ENCODE measurements at regions not wholly inside any gene's neighbourhood (a gene's known extent, or its start where the extent isn't known, plus 50 kb on each side); places are given as distances from the start of the nearest gene placed in this dataset.

DNA sequence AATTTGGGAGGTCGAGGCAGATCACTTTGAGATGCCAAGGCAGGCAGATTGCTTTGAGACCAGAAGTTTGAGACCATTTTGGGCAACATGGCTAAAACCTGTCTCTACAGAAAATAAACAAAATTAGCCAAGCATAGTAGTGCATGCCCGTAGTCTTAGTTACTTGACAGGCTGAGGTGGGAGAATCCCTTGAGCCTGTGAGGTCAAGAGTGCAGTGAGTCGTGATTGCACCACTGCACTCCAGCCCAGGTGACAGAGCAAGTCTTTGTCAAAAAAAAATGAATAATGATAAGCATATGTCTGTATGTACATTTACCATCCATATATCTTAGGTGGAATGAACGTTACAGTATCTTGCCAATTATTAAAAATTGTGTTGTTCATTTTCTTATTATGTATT lies 2447.7 kb downstream of the PCDH9 start:
- ATAC-seq = no peak
- DNase-seq = no peak
- H3K36me3 ChIP-seq (replicated peaks in 1 of 2; ENCODE audit: insufficient read depth in 1 of 2, low read depth in 2 of 2) = no peaks in the 10 kb centered on the region
- intact Hi-C loops (cut with DNase I) = no loop called here
- WGBS, 2 donors = 47 to 49% methylated on average over 4 of the region's 4 CpGs
- H3K9me3 ChIP-seq = no peaks in the 10 kb centered on the region
- no peaks in the 10 kb centered on the region for H3K27me3 ChIP-seq
- no peaks in the 10 kb centered on the region for H3K4me1 ChIP-seq
- TF ChIP-seq, protein P1, sequence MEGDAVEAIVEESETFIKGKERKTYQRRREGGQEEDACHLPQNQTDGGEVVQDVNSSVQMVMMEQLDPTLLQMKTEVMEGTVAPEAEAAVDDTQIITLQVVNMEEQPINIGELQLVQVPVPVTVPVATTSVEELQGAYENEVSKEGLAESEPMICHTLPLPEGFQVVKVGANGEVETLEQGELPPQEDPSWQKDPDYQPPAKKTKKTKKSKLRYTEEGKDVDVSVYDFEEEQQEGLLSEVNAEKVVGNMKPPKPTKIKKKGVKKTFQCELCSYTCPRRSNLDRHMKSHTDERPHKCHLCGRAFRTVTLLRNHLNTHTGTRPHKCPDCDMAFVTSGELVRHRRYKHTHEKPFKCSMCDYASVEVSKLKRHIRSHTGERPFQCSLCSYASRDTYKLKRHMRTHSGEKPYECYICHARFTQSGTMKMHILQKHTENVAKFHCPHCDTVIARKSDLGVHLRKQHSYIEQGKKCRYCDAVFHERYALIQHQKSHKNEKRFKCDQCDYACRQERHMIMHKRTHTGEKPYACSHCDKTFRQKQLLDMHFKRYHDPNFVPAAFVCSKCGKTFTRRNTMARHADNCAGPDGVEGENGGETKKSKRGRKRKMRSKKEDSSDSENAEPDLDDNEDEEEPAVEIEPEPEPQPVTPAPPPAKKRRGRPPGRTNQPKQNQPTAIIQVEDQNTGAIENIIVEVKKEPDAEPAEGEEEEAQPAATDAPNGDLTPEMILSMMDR (IDR thresholded peaks at IDR 0.05) = no peak
- no peak for TF ChIP-seq POLR2A (IDR thresholded peaks at IDR 0.05)
- no peak overlapping the region for H3K4me3 ChIP-seq
- no peak overlapping the region for H3K27ac ChIP-seq

DNA sequence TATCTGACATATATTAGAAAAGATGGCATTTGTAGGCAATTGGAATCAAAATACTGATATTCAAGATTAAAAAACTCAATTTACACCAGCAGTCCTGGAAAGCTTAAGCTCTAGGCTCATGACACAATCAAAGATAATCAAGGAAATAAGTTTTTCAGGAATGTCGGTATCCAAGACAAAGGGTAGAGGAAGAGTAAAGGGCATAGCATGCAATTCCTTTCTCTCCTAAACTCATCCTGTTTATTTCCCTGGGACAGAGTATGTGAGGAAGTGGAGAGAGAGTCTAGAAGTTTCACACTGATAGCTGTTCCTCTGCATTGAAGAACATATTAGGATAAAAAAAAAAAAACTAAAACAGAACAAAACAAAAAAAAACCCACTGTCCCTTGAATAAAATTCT lies 2452.1 kb downstream of the PCDH9 start:
- no peak for ATAC-seq
- TF ChIP-seq POLR2A (IDR thresholded peaks at IDR 0.05) = no peak
- TF ChIP-seq, protein P1 (IDR thresholded peaks at IDR 0.05) = no peak
- Histone ChIP-seq H3K4me3 (no peak overlapping the region), H3K4me1 (no peaks in the 10 kb centered on the region), H3K36me3 (replicated peaks in 1 of 2; ENCODE audit: insufficient read depth in 1 of 2, low read depth in 2 of 2) (no peaks in the 10 kb centered on the region), H3K27me3 (no peaks in the 10 kb centered on the region), H3K27ac (no peak overlapping the region), H3K9me3 (no peaks in the 10 kb centered on the region)
- intact Hi-C loops (cut with DNase I) = no loop called here
- DNase-seq = no peak
- 69 to 71% methylated on average over 1 of the region's 1 CpG for WGBS, 2 donors

DNA sequence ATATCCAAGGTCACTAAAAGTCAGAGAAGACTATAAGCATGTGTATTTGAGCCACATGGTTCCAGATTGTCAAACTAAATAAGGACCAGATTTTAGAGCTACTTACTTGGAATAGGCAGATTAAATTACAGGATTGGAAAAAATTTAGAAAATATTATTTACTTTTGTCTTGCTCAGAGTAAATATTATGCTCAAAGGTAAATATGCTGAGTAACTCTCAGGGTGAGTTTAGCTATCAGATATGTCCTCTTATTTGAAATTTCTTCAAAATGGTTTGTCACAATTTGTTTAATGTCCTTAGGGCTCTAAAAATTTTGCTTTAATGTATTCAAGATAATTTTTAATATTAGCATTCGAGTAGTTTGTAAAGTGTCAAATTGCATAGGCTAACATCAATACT lies 2455.2 kb downstream of the PCDH9 start:
- WGBS, 2 donors = 49 to 50% methylated on average over 1 of the region's 1 CpG
- no peak overlapping the region for H3K4me3 ChIP-seq
- TF ChIP-seq, protein P1 (IDR thresholded peaks at IDR 0.05) = no peak
- no peak for TF ChIP-seq POLR2A (IDR thresholded peaks at IDR 0.05)
- no peaks in the 10 kb centered on the region for H3K27me3 ChIP-seq
- H3K27ac ChIP-seq = no peak overlapping the region
- DNase-seq (no peak), ATAC-seq (no peak)
- H3K36me3 ChIP-seq (replicated peaks in 1 of 2; ENCODE audit: insufficient read depth in 1 of 2, low read depth in 2 of 2) = no peaks in the 10 kb centered on the region
- H3K4me1 ChIP-seq = no peaks in the 10 kb centered on the region
- intact Hi-C loops (cut with DNase I) = no loop called here
- H3K9me3 ChIP-seq = no peaks in the 10 kb centered on the region

DNA sequence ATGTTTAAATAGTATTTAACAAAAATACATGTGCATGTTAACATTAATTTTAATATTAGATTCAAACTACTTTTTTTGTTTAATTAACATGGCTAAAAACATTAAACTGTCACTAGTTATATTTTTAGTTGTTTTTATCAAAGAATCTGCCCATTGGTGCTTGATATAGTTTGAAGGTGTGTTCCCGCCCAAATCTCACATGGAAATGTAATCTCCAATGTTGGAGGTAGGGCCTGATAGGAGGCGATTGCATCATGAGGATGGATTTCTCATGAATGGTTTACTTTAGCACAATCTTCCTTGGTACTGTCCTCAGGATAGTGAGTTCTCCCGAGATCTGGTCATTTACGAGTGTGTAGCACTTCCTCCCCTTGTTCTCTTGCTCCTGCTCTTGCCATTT lies 2459.4 kb downstream of the PCDH9 start:
- no peak for DNase-seq
- Histone ChIP-seq H3K4me3 (no peak overlapping the region), H3K4me1 (no peaks in the 10 kb centered on the region), H3K36me3 (replicated peaks in 1 of 2; ENCODE audit: insufficient read depth in 1 of 2, low read depth in 2 of 2) (no peaks in the 10 kb centered on the region), H3K27ac (no peak overlapping the region), H3K27me3 (no peaks in the 10 kb centered on the region), H3K9me3 (no peaks in the 10 kb centered on the region)
- WGBS, 2 donors = 44 to 60% methylated on average over 4 of the region's 4 CpGs
- intact Hi-C loops (cut with DNase I) = no loop called here
- no peak for TF ChIP-seq POLR2A (IDR thresholded peaks at IDR 0.05)
- TF ChIP-seq, protein P1 (IDR thresholded peaks at IDR 0.05) = no peak
- ATAC-seq = no peak

DNA sequence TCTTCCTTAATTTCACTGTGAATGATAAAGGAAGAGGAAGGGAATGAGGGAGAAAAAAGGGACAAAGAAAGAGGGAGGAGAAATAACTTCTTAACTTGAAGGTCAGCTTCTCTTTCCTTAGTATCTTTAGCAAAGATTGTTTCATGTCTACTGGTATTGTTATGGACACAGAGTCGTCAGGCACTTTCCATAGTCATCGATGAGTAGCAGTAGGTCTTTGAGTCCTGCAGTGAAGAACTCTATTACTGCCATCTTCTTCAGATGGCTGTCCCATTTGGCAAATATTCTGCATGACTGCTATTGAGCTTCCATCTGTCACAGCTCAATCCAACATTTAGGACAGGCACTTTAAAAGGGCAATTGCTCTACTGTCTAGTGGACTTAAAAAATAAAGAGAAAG lies 2463.1 kb downstream of the PCDH9 start:
- TF ChIP-seq, protein P1 (IDR thresholded peaks at IDR 0.05) = no peak
- no peak for TF ChIP-seq POLR2A (IDR thresholded peaks at IDR 0.05)
- Histone ChIP-seq H3K4me3 (no peak overlapping the region), H3K36me3 (replicated peaks in 1 of 2; ENCODE audit: insufficient read depth in 1 of 2, low read depth in 2 of 2) (no peaks in the 10 kb centered on the region), H3K9me3 (no peaks in the 10 kb centered on the region), H3K4me1 (no peaks in the 10 kb centered on the region), H3K27me3 (no peaks in the 10 kb centered on the region), H3K27ac (no peak overlapping the region)
- ATAC-seq = no peak
- DNase-seq = no peak
- intact Hi-C loops (cut with DNase I) = no loop called here
- 47 to 65% methylated on average over 2 of the region's 2 CpGs for WGBS, 2 donors
